ENCODE measurements at regions not wholly inside any gene's neighbourhood (a gene's known extent, or its start where the extent isn't known, plus 50 kb on each side); places are given as distances from the start of the nearest gene placed in this dataset.

DNA sequence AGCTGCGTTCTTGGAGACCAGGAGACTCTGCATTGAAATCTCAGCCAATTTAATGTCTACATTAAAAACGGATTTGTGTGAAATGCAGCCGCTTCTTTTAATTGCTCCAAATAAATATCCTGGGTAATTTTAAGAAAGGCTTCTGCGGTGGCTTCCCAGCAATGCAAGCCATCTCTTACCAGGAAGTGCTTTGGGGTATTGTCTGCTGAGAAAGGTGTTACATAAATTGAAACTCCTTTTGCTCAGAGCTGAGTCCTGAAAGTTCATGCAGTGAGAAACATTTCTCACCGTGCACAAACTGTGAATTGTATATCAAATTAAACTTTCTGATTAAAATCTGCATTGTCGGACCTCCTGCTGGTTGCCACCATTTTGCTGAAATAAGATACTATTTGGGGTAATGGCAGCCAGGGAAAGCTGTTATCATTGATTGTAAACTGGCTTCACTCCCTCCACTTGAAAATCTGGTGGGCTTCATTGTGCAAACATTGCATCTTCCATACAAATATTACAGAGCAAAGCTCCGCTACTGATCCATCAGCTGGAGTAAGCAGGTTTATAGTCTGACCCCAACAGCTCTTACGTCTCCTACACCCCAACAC lies 59.5 kb downstream of the ZIC5 start:
- DNase-seq (ENCODE audit: extremely low read depth in 1 of 11, low read depth in 9 of 11, low spot score in 4 of 11), result no peak

DNA sequence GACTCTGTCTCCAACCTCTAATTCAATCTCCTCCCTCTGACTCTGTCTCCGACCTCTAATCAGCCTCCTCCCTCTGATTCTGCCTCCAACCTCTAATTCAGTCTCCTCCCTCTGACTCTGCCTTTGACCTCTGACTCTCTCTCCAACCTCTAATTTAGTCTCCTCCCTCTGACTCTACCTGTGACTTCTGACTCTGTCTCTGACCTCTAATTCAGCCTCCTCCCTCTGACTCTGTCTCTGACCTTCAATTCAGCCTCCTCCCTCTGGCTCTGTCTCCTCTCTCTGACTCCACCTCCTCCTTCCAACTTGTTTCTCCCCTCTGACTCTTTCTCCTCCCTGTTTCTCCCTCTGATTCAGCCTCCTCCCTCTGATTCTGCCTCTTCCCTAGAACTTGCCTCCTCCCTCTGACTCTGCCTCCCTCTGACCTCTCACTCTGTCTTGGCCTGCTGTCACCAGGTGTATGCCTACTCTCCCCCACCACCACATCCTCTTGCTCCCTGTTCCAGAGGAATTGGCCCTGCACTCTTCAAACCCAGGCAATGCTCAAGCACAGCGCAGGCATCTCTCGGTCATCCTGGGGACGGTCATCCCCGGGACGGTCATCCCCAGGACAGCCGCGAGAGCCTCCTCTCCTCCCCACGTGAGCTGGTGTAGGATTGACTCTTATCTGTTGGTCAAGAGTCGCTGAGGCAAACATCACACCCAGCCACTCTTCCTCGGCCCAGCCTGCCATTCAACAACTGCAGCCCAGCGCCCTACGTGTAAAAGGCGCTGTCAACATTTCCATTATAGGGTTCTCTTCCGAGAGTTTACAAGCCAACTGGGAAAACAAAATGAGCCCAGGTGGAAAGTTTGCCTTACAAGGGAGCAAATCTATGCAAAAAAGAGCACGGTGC lies 60.2 kb downstream of the ZIC5 start:
- no peak for DNase-seq (ENCODE audit: extremely low read depth in 1 of 11, low read depth in 9 of 11, low spot score in 4 of 11)

- no peak for DNase-seq (ENCODE audit: extremely low read depth in 1 of 11, low read depth in 9 of 11, low spot score in 4 of 11)
Measured at GRCh38 chr13:99909836-99910619, 61.5 kb downstream of the ZIC5 start.

DNA sequence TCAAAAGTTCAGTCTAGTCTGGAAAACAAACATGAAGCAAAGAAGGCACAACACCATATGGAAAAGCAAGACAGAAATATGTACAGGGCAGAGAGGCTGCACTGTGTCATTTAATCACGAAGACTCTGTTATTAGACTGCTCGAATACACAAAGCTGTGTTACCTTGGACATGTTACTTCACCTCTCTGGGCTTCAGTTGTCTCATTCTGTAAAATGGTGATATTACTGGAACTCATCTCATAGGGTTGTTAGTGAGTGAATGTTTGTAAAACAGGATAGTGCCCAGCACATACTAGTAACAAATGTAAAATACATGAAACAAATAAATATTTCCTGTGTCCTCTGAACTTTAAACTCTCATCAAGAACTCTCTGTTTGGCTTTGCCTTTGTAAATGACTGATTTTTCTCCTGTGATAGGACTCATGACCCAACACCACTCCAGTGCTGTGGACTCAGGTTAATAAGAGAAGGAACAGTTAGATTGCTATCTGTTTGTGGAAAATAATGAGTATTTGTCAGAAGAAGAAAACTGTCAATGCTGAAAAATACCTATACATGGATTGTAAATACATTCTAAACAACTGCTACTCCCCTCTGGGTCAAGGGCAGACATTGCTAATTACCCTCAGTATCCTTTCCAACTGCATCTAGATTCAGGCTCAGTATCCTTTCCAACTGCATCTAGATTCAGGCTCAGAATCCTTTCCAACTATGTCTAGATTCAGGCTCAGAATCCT lies 62.3 kb downstream of the ZIC5 start:
- DNase-seq (ENCODE audit: extremely low read depth in 1 of 11, low read depth in 9 of 11, low spot score in 4 of 11), result no peak

GRCh38 chr13:99908140-99908803 lies 63.3 kb downstream of the ZIC5 start:
- no peak for DNase-seq (ENCODE audit: extremely low read depth in 1 of 11, low read depth in 9 of 11, low spot score in 4 of 11)

GRCh38 chr13:99907627-99908026 lies 63.9 kb downstream of the ZIC5 start:
- no peak for DNase-seq (ENCODE audit: extremely low read depth in 1 of 11, low read depth in 9 of 11, low spot score in 4 of 11)

DNA sequence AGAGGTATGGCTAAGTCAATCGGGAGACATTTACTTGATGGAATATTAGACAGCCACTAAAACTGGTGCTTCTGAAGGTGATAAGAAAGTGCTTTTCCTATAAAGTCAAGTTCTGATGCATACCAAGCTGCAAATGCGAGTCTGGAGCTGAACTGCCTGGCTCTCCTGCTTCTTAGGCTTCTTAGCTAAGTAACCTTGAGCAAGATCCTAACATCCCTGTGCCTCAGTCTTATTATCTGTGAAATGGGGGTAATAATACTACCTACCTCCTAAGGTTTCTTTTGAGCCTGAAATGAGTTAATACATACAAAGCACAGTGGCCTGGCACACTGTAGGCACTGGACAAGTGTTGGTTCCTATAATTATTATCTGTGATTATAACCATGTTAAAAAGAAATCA lies 64.5 kb downstream of the ZIC5 start:
- no peak for DNase-seq (ENCODE audit: extremely low read depth in 1 of 11, low read depth in 9 of 11, low spot score in 4 of 11)

DNA sequence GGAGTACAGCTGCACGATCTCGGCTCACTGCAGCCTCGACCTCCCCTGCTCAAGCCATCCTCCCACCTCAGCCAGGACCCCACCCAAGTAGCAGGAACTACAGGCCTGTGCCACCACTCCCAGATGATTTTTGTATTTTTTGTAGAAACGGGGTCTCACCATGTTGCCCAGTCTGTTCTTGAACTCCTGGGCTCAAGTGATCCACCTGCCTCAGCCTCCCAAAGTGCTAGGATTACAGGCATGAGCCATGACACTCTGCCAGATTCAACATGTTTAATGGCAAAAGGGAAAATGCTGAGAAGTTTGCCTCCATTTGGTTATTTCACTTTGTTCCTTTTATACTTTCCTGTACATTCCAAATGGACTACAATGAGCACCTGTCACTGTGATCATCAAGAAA lies 65.8 kb downstream of the ZIC5 start:
- no peak for DNase-seq (ENCODE audit: extremely low read depth in 1 of 11, low read depth in 9 of 11, low spot score in 4 of 11)

DNA sequence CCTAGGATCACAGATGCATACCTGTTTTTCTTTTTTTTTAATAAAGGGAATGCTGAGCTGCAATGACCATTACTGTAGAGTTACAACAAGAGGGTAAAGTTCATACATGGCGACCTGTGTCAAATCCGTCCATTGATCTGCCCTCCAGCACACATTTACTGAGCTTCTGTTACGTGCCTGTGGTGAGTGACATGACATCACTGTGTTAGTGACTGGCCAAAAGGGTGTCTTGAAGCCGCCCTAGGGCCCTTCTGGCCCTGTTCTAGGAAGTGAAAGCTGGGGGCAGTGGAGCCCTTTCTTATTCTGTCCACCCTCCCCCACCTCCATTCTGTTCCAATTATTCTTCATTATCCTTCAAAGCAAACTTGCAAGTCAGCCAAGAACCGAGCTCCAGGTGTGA lies 66.3 kb downstream of the ZIC5 start:
- DNase-seq (ENCODE audit: extremely low read depth in 1 of 11, low read depth in 9 of 11, low spot score in 4 of 11), result no peak

DNA sequence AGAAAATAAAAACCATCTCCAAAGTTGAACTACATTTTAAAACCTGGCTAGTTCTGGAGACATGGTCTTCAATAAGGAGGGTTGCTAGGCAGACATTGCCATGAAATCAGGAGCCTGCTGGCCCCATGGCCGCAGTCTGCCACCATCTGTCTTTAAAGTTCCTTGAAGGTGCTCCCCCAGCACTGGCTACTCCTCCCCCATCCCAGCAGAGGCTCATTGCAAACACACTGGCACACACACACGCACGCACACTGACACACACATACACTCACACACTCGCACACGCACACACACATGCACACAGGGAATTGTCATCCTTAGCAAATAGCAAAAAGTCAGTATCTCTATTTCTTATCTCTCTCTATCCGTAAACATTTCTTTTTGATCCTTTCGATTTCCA lies 68.4 kb downstream of the ZIC5 start:
- DNase-seq (ENCODE audit: extremely low read depth in 1 of 11, low read depth in 9 of 11, low spot score in 4 of 11), result no peak

GRCh38 chr13:99902657-99903056 lies 68.9 kb downstream of the ZIC5 start:
- DNase-seq (ENCODE audit: extremely low read depth in 1 of 11, low read depth in 9 of 11, low spot score in 4 of 11), result no peak

DNA sequence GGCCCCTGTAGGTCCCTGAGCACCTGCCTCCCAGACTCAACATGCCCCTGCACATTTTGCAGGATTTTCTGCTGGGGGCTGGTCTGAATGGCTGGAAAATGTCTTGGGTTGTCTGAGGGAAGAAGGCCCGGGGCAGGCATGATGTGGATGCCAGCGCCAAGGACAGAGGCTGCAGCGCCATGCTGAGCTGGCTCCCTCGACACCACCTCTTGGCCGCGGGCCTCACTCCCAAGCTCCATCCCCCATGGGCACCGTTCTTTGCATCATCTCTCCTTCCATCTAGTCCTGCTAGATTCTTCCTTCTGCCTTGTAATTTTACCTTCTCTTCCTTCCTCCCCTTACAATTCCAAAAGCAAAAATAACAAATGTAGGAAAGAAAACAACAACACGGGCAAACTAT lies 70.6 kb downstream of the ZIC5 start:
- no peak for DNase-seq (ENCODE audit: extremely low read depth in 1 of 11, low read depth in 9 of 11, low spot score in 4 of 11)

GRCh38 chr13:99898421-99898820 lies 73.1 kb downstream of the ZIC5 start:
- no peak for DNase-seq (ENCODE audit: extremely low read depth in 1 of 11, low read depth in 9 of 11, low spot score in 4 of 11)

DNA sequence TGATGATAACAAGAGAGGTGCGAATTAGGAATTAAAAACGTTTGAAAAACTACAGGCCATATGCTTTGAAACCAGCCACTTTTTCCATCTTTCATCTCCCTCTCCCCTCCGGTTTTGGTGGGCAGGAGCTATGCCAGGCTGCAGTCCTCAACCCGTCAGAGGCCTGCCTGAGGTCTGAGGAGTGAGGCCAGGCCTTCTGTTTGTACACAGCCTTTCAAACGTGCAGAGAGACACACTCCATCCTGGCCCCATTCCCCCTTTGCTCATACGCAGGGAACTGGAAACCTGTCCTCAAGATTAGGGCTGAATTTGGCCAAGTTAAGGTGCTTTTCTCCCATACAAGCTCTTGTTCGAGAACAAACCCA lies 74.5 kb downstream of the ZIC5 start:
- no peak for DNase-seq (ENCODE audit: extremely low read depth in 1 of 11, low read depth in 9 of 11, low spot score in 4 of 11)

DNA sequence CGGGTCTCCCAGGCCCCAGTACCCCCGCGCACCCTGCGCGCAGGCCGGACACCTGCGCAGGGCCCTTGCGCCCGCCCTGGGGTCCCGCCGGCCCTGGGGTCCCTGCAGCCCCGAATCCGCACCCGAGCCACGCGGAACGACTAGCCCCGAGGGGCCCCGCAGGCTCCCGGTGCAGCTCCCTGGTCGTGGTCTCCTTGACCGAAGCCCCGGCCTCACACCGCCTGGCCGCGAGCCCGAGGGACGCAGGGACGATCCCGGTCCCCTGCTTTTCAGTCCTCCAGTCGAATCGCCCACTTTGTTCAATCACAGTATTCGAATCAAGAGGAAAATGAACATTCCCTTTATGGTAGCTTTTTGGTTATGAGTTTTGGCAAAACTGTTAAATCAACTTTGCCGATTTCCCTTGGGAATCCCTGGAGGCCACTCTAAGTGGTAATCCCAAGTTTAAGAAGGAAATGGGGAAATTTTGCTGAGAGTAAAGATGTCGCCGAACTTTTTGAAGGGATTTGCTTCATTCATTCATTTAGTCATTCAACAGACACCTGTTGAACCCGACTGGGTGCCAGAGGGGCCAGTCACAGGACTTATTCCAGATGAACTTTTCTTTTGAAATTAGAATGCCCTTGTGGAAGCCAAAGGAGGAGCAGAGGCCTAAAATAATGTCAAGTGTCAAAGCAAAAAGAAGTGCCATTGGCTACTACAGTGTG lies 75.0 kb downstream of the ZIC5 start:
- no peak for DNase-seq (ENCODE audit: extremely low read depth in 1 of 11, low read depth in 9 of 11, low spot score in 4 of 11)

DNA sequence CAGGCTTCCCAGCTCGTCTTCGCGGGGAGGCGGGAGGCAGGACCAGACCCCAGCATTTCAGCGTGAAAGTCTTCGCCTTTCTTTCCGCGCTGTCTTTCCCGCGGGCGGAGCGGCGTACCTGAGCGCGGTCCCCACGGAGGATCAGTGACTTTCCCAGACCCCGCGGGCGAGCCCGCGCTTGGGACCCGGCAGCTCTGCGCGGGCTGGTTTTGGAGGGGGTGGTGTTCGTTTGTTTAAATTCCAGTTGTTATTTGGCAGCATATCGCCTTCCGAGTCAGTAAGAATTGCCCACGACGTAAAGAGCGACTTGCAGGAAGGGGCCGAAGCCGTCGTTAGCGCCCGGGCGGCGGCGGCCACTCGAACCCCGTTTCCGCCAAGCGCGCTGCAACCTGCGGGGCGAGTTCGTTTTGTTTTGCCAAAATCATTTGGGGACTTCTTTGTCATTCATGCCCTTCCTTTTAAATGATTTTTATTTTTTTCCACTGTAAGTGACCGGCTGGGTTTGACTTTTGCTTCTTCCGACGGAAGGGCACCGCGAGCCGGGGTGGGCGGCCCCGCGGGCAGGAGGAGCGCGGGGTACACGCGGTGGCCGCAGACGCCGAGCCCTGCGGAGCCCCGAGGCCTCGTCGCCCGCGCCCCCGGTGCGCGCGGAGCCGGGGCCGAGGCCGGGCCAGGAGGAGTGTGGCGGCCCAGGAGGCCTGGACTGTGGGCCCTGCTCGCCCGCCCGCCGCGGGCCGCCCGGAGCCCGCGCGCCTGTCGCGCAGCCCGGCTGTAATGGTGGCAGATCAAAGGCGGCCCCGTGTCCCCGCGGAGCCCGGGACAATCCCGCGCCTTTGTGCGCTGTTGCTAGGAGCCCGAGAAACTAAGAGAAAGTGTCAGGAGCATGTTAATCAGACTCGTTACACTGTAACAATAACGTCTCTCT lies 75.9 kb downstream of the ZIC5 start:
- DNase-seq (ENCODE audit: extremely low read depth in 1 of 11, low read depth in 9 of 11, low spot score in 4 of 11), result peak in 4 of 11 donors; percentile 10 to 25 (median 20)

DNA sequence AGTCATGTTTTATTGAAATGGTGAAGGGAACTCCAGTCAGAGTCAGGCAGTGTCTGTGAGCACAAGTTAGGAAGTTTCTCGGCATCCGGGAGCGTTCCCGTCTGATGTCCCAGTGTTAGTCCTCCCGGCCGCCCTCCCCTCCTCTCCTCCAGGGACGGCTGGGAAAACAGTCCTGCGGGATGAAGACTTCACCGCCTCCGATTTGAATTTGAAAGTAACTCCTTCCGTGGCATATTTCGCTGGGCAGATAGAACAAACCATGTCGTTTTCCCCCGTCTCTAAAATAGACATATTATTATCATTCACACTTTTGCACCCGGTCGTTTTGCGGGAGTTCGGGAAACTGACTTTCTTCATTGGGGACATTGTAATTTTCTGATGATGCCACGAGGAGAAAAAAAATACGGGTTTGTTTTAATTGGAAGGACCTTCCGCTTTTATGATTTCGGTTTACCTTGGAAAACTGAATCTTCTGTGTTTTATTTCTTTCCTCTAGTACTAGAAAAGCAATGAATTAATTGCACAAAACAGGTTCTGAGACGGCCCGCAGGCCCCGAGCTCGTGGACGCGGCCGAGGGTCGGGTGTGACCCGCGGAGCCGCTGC lies 76.6 kb downstream of the ZIC5 start:
- DNase-seq (ENCODE audit: extremely low read depth in 1 of 11, low read depth in 9 of 11, low spot score in 4 of 11), result peak in 4 of 11 donors; percentile 6 to 15 (median 10)
